ENCODE measurements at regions not wholly inside any gene's neighbourhood (a gene's known extent, or its start where the extent isn't known, plus 50 kb on each side); places are given as distances from the start of the nearest gene placed in this dataset.

GRCh38 chr21:26351661-26352060, 181.1 kb upstream of the APP start:
- H3K23ac ChIP-seq (ENCODE audit: low read length), result no peak overlapping the region
- H3K9ac ChIP-seq (ENCODE audit: low read length), result no peak overlapping the region
- H3K79me2 ChIP-seq (ENCODE audit: control insufficient read depth, insufficient read depth, low read length, poor library complexity), result no peaks in the 10 kb centered on the region
- no peak overlapping the region for H2BK120ac ChIP-seq (ENCODE audit: insufficient read depth, low read length, poor library complexity)
- peak in 1 of 2 donors; percentile 20 for DNase-seq
- H3K9me3 ChIP-seq (ENCODE audit: insufficient read depth, low read depth, low read length), result no peaks in the 10 kb centered on the region
- no peak overlapping the region for H3K14ac ChIP-seq (ENCODE audit: low read length)
- H4K12ac ChIP-seq (ENCODE audit: low read depth, low read length), result no peak overlapping the region
- no peaks in the 10 kb centered on the region for H3K27me3 ChIP-seq (ENCODE audit: insufficient read depth, low read length)
- no peak overlapping the region for H3K4me2 ChIP-seq (ENCODE audit: low read length)
- H2AK5ac ChIP-seq (ENCODE audit: low read length), result no peak overlapping the region
- no peak overlapping the region for H4K91ac ChIP-seq (ENCODE audit: low read depth, low read length)
- no peak overlapping the region for H2BK5ac ChIP-seq (ENCODE audit: low read depth, low read length, poor library complexity)
- H2BK12ac ChIP-seq (ENCODE audit: low read length), result no peak overlapping the region
- H3K4me3 ChIP-seq (ENCODE audit: low read depth, low read length), result no peak overlapping the region
- no peaks in the 10 kb centered on the region for H3K36me3 ChIP-seq (ENCODE audit: control insufficient read depth in 1 of 2, insufficient read depth in 2 of 2, low read length in 2 of 2)
- no CpG with 5 or more reads among the region's 1 CpG for WGBS (ENCODE audit: extremely low coverage, insufficient coverage, insufficient read length)
- no peak overlapping the region for H3K4ac ChIP-seq (ENCODE audit: low read depth, low read length)
- H3K27ac ChIP-seq (ENCODE audit: low read depth, low read length), result no peak overlapping the region
- no peaks in the 10 kb centered on the region for H3K79me1 ChIP-seq (ENCODE audit: low read length)
- no peaks in the 10 kb centered on the region for H3K4me1 ChIP-seq (ENCODE audit: control insufficient read depth in 1 of 2, insufficient read depth in 2 of 2, low read length in 2 of 2)
- H2AFZ ChIP-seq (ENCODE audit: insufficient read depth, low read length, poor library complexity), result no peak overlapping the region
- no peak overlapping the region for H4K8ac ChIP-seq (ENCODE audit: low read depth, low read length)
- H3K18ac ChIP-seq (ENCODE audit: low read length), result no peak overlapping the region

GRCh38 chr21:26332867-26333266, 162.3 kb upstream of the APP start:
- Histone ChIP-seq H3K18ac (ENCODE audit: low read length) (no peak overlapping the region), H2AK5ac (ENCODE audit: low read length) (no peak overlapping the region), H3K4me1 (ENCODE audit: control insufficient read depth in 1 of 2, insufficient read depth in 2 of 2, low read length in 2 of 2) (no peaks in the 10 kb centered on the region), H3K36me3 (ENCODE audit: control insufficient read depth in 1 of 2, insufficient read depth in 2 of 2, low read length in 2 of 2) (no peaks in the 10 kb centered on the region), H3K27me3 (ENCODE audit: insufficient read depth, low read length) (no peaks in the 10 kb centered on the region), H3K9ac (ENCODE audit: low read length) (no peak overlapping the region), H2BK120ac (ENCODE audit: insufficient read depth, low read length, poor library complexity) (no peak overlapping the region), H3K4ac (ENCODE audit: low read depth, low read length) (no peak overlapping the region), H3K4me2 (ENCODE audit: low read length) (no peak overlapping the region), H4K91ac (ENCODE audit: low read depth, low read length) (no peak overlapping the region), H3K14ac (ENCODE audit: low read length) (no peak overlapping the region), H3K9me3 (ENCODE audit: insufficient read depth, low read depth, low read length) (no peaks in the 10 kb centered on the region), H4K12ac (ENCODE audit: low read depth, low read length) (no peak overlapping the region), H2BK5ac (ENCODE audit: low read depth, low read length, poor library complexity) (no peak overlapping the region), H3K4me3 (ENCODE audit: low read depth, low read length) (no peak overlapping the region), H3K27ac (ENCODE audit: low read depth, low read length) (no peak overlapping the region), H4K8ac (ENCODE audit: low read depth, low read length) (no peak overlapping the region), H3K79me1 (ENCODE audit: low read length) (no peaks in the 10 kb centered on the region), H3K79me2 (ENCODE audit: control insufficient read depth, insufficient read depth, low read length, poor library complexity) (no peaks in the 10 kb centered on the region), H3K23ac (ENCODE audit: low read length) (no peak overlapping the region), H2BK12ac (ENCODE audit: low read length) (no peak overlapping the region), H2AFZ (ENCODE audit: insufficient read depth, low read length, poor library complexity) (no peak overlapping the region)
- DNase-seq, result no peak
- WGBS (ENCODE audit: extremely low coverage, insufficient coverage, insufficient read length), result no CpG with 5 or more reads among the region's 4 CpGs

GRCh38 chr21:26331205-26331980, 160.8 kb upstream of the APP start:
- DNase-seq, result no peak
- no peak overlapping the region for H3K27ac ChIP-seq (ENCODE audit: low read depth, low read length)
- WGBS (ENCODE audit: extremely low coverage, insufficient coverage, insufficient read length), result no CpG with 5 or more reads among the region's 1 CpG
- H3K36me3 ChIP-seq (ENCODE audit: control insufficient read depth in 1 of 2, insufficient read depth in 2 of 2, low read length in 2 of 2), result no peaks in the 10 kb centered on the region
- H3K4me1 ChIP-seq (ENCODE audit: control insufficient read depth in 1 of 2, insufficient read depth in 2 of 2, low read length in 2 of 2), result no peaks in the 10 kb centered on the region
- H2BK12ac ChIP-seq (ENCODE audit: low read length), result no peak overlapping the region
- no peaks in the 10 kb centered on the region for H3K79me2 ChIP-seq (ENCODE audit: control insufficient read depth, insufficient read depth, low read length, poor library complexity)
- H3K9ac ChIP-seq (ENCODE audit: low read length), result no peak overlapping the region
- no peak overlapping the region for H2BK120ac ChIP-seq (ENCODE audit: insufficient read depth, low read length, poor library complexity)
- H4K8ac ChIP-seq (ENCODE audit: low read depth, low read length), result no peak overlapping the region
- no peak overlapping the region for H4K12ac ChIP-seq (ENCODE audit: low read depth, low read length)
- H3K4me3 ChIP-seq (ENCODE audit: low read depth, low read length), result no peak overlapping the region
- no peaks in the 10 kb centered on the region for H3K79me1 ChIP-seq (ENCODE audit: low read length)
- H3K4ac ChIP-seq (ENCODE audit: low read depth, low read length), result no peak overlapping the region
- no peak overlapping the region for H2AK5ac ChIP-seq (ENCODE audit: low read length)
- no peak overlapping the region for H3K14ac ChIP-seq (ENCODE audit: low read length)
- no peaks in the 10 kb centered on the region for H3K27me3 ChIP-seq (ENCODE audit: insufficient read depth, low read length)
- H3K18ac ChIP-seq (ENCODE audit: low read length), result no peak overlapping the region
- H3K23ac ChIP-seq (ENCODE audit: low read length), result no peak overlapping the region
- H4K91ac ChIP-seq (ENCODE audit: low read depth, low read length), result no peak overlapping the region
- no peak overlapping the region for H3K4me2 ChIP-seq (ENCODE audit: low read length)
- H2BK5ac ChIP-seq (ENCODE audit: low read depth, low read length, poor library complexity), result no peak overlapping the region
- no peaks in the 10 kb centered on the region for H3K9me3 ChIP-seq (ENCODE audit: insufficient read depth, low read depth, low read length)
- no peak overlapping the region for H2AFZ ChIP-seq (ENCODE audit: insufficient read depth, low read length, poor library complexity)

GRCh38 chr21:26320596-26320995, 150.0 kb upstream of the APP start:
- Histone ChIP-seq H3K79me2 (ENCODE audit: control insufficient read depth, insufficient read depth, low read length, poor library complexity) (no peaks in the 10 kb centered on the region), H4K12ac (ENCODE audit: low read depth, low read length) (no peak overlapping the region), H3K9ac (ENCODE audit: low read length) (no peak overlapping the region), H3K27me3 (ENCODE audit: insufficient read depth, low read length) (no peaks in the 10 kb centered on the region), H4K91ac (ENCODE audit: low read depth, low read length) (no peak overlapping the region), H3K18ac (ENCODE audit: low read length) (no peak overlapping the region), H2BK120ac (ENCODE audit: insufficient read depth, low read length, poor library complexity) (no peak overlapping the region), H3K4me2 (ENCODE audit: low read length) (no peak overlapping the region), H3K79me1 (ENCODE audit: low read length) (no peaks in the 10 kb centered on the region), H3K4me3 (ENCODE audit: low read depth, low read length) (no peak overlapping the region), H3K14ac (ENCODE audit: low read length) (no peak overlapping the region), H3K4me1 (ENCODE audit: control insufficient read depth in 1 of 2, insufficient read depth in 2 of 2, low read length in 2 of 2) (no peaks in the 10 kb centered on the region), H3K27ac (ENCODE audit: low read depth, low read length) (no peak overlapping the region), H2BK12ac (ENCODE audit: low read length) (no peak overlapping the region), H2AFZ (ENCODE audit: insufficient read depth, low read length, poor library complexity) (no peak overlapping the region), H3K36me3 (ENCODE audit: control insufficient read depth in 1 of 2, insufficient read depth in 2 of 2, low read length in 2 of 2) (no peaks in the 10 kb centered on the region), H2AK5ac (ENCODE audit: low read length) (no peak overlapping the region), H3K9me3 (ENCODE audit: insufficient read depth, low read depth, low read length) (no peaks in the 10 kb centered on the region), H3K4ac (ENCODE audit: low read depth, low read length) (no peak overlapping the region), H3K23ac (ENCODE audit: low read length) (no peak overlapping the region), H2BK5ac (ENCODE audit: low read depth, low read length, poor library complexity) (no peak overlapping the region), H4K8ac (ENCODE audit: low read depth, low read length) (no peak overlapping the region)
- no peak for DNase-seq
- WGBS (ENCODE audit: extremely low coverage, insufficient coverage, insufficient read length), result no CpG with 5 or more reads among the region's 3 CpGs

Data from trophoblast cell (in vitro differentiated cells and primary cell).